B cell (primary cell): ENCODE measurements at regions not wholly inside any gene's neighbourhood (a gene's known extent, or its start where the extent isn't known, plus 50 kb on each side); places are given as distances from the start of the nearest gene placed in this dataset.

Source experiments
- EZH2 ChIP-seq: IDR thresholded peaks from 2 replicates; pipeline ENCODE4 v1.6.1; 2012; ENCODE audit warnings: borderline replicate concordance, low read depth, mild to moderate bottlenecking, moderate library complexity, low read length; ENCODE audit not compliant: insufficient read depth, poor library complexity, severe bottlenecking
- TF ChIP-seq, protein P1 (sequence below): fragments of 200-600 bp; IDR thresholded peaks from one replicate; pipeline ENCODE4 v1.8.0; 2022; ENCODE audit warnings: antibody characterized with exemption, mild to moderate bottlenecking

GRCh38 chr10:117480097-117480496, 62.4 kb upstream of the EMX2 start:
- TF ChIP-seq EZH2, result no peak
- TF ChIP-seq, protein P1, sequence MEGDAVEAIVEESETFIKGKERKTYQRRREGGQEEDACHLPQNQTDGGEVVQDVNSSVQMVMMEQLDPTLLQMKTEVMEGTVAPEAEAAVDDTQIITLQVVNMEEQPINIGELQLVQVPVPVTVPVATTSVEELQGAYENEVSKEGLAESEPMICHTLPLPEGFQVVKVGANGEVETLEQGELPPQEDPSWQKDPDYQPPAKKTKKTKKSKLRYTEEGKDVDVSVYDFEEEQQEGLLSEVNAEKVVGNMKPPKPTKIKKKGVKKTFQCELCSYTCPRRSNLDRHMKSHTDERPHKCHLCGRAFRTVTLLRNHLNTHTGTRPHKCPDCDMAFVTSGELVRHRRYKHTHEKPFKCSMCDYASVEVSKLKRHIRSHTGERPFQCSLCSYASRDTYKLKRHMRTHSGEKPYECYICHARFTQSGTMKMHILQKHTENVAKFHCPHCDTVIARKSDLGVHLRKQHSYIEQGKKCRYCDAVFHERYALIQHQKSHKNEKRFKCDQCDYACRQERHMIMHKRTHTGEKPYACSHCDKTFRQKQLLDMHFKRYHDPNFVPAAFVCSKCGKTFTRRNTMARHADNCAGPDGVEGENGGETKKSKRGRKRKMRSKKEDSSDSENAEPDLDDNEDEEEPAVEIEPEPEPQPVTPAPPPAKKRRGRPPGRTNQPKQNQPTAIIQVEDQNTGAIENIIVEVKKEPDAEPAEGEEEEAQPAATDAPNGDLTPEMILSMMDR, result no peak
